ENCODE measurements at regions not wholly inside any gene's neighbourhood (a gene's known extent, or its start where the extent isn't known, plus 50 kb on each side); places are given as distances from the start of the nearest gene placed in this dataset.

DNA sequence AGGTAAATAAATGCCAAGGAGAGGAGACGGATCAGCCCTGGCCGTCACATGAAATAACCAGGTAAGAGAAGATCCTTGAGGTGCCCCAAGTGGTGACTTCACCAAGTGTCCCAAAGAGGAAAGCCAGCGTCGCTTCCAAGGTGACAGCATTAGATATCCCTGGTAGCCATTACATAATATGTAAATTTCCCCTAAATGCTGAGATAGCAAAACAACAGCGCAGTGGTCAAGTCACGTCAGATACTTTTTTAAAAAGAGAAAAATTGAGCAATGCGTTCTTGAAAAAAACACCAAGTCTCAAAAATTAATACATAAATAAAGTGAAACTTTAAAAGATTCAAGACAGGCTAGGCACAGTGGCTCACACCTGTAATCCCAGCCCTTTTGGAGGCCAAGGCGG is 100.2 kb downstream of the HTR5A start:
- no peak for TF ChIP-seq POLR2A (IDR thresholded peaks at IDR 0.05)
- TF ChIP-seq, protein P1, sequence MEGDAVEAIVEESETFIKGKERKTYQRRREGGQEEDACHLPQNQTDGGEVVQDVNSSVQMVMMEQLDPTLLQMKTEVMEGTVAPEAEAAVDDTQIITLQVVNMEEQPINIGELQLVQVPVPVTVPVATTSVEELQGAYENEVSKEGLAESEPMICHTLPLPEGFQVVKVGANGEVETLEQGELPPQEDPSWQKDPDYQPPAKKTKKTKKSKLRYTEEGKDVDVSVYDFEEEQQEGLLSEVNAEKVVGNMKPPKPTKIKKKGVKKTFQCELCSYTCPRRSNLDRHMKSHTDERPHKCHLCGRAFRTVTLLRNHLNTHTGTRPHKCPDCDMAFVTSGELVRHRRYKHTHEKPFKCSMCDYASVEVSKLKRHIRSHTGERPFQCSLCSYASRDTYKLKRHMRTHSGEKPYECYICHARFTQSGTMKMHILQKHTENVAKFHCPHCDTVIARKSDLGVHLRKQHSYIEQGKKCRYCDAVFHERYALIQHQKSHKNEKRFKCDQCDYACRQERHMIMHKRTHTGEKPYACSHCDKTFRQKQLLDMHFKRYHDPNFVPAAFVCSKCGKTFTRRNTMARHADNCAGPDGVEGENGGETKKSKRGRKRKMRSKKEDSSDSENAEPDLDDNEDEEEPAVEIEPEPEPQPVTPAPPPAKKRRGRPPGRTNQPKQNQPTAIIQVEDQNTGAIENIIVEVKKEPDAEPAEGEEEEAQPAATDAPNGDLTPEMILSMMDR (IDR thresholded peaks at IDR 0.05) = no peak

All from esophagus squamous epithelium (tissue), 4 donors.